ENCODE measurements at regions not wholly inside any gene's neighbourhood (a gene's known extent, or its start where the extent isn't known, plus 50 kb on each side); places are given as distances from the start of the nearest gene placed in this dataset.

DNA sequence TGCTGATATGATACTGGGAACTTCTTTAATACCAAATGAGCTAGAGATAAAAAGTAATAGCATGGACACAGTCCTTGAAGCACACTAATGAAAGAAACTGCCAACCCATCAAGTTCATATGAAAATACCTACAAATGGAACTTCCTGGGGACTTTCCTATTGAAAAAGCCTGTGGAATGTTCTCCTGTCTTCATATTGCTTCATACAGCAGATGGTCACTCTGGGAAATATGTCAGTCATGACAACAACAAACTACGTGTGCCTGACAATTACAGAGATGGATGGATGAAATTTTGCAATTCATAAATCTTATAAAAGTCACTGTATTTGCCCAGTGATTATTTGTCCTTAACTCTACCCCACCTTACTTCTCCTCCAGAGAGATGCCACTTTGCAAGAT is 106.6 kb upstream of the COL1A2 start:
- Histone ChIP-seq H3K27me3 (replicated peaks) (no peaks in the 10 kb centered on the region), H3K4me3 (ENCODE audit: low read depth, low read length) (no peak overlapping the region), H3K36me3 (replicated peaks) (no peaks in the 10 kb centered on the region), H3K27ac (no peak overlapping the region)
- no peak for DNase-seq
- TF ChIP-seq, protein P1, sequence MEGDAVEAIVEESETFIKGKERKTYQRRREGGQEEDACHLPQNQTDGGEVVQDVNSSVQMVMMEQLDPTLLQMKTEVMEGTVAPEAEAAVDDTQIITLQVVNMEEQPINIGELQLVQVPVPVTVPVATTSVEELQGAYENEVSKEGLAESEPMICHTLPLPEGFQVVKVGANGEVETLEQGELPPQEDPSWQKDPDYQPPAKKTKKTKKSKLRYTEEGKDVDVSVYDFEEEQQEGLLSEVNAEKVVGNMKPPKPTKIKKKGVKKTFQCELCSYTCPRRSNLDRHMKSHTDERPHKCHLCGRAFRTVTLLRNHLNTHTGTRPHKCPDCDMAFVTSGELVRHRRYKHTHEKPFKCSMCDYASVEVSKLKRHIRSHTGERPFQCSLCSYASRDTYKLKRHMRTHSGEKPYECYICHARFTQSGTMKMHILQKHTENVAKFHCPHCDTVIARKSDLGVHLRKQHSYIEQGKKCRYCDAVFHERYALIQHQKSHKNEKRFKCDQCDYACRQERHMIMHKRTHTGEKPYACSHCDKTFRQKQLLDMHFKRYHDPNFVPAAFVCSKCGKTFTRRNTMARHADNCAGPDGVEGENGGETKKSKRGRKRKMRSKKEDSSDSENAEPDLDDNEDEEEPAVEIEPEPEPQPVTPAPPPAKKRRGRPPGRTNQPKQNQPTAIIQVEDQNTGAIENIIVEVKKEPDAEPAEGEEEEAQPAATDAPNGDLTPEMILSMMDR (IDR thresholded peaks at IDR 0.05; ENCODE audit: low read depth, low read length, missing control alignments): no peak
- in situ Hi-C loops (cut with HindIII; ENCODE audit: low pct_ligation_motif_present, low sequenced_read_pairs): loop anchor here (10.0 to 25.0 kb wide), 2 partner anchors 117 to 349 kb away; no protein-coding TSS in a partner anchor

DNA sequence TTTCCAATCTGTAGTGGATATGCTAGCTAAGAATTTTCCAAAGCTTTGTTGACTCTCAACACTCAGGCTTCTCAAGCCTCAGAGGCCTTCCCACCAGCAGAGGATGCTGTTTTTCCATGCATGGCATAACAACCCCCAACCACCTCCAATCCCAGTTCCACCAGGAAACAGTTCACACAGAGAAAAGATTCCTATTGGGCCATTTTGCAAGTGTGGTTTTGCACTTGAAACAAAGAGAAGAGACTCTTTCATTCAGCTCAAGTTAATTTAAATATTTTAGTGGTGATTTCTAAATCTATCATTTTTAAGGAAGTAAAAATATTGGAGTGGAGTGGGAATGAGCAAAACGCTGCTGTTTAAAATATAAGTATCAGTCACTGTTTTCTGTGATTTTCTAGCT is 105.6 kb upstream of the COL1A2 start:
- Histone ChIP-seq H3K27me3 (replicated peaks) (no peaks in the 10 kb centered on the region), H3K36me3 (replicated peaks) (no peaks in the 10 kb centered on the region), H3K27ac (no peak overlapping the region), H3K4me3 (ENCODE audit: low read depth, low read length) (no peak overlapping the region)
- TF ChIP-seq, protein P1 (IDR thresholded peaks at IDR 0.05; ENCODE audit: low read depth, low read length, missing control alignments): peak; percentile 100
- in situ Hi-C loops (cut with HindIII; ENCODE audit: low pct_ligation_motif_present, low sequenced_read_pairs): loop anchor here (10.0 to 25.0 kb wide), 2 partner anchors 116 to 348 kb away; no protein-coding TSS in a partner anchor
- peak; percentile 87 for DNase-seq

DNA sequence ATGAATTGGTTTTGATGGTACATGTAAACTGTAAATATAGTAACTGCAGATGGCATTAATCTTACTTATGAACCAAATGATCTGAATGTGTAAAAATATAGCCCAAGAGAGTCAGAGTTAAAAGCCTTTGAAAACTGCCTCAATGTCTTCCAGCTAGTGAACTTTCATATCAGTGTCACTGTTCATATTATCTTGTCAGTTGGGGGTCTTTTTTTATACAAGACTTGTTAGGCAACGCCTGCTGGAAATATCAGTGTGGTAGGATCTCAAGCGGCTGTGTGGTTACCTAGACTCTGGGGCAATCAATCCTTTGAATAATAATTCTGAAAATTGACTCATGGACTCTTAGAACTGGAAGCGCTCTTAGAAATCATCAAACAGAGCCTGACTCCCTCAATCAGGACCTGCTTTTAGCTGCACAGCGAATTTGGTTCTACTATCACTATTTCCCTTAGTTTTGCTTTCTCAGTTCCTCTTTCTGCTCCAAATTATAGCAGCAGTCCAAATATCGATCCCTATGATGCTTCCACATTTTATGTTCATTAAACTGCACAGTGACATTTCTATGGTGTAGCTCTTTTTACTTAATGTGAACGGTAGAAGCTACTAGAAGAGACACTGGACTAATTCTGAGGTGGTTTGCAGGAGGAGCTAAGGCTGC is 100.1 kb upstream of the COL1A2 start:
- Histone ChIP-seq H3K27me3 (replicated peaks) (no peaks in the 10 kb centered on the region), H3K4me3 (ENCODE audit: low read depth, low read length) (no peak overlapping the region), H3K27ac (no peak overlapping the region), H3K36me3 (replicated peaks) (no peaks in the 10 kb centered on the region)
- TF ChIP-seq, protein P1 (IDR thresholded peaks at IDR 0.05; ENCODE audit: low read depth, low read length, missing control alignments): no peak
- no peak for DNase-seq
- in situ Hi-C loops (cut with HindIII; ENCODE audit: low pct_ligation_motif_present, low sequenced_read_pairs): loop anchor here (25.0 kb wide), 1 partner anchor 343 kb away; no protein-coding TSS in a partner anchor

DNA sequence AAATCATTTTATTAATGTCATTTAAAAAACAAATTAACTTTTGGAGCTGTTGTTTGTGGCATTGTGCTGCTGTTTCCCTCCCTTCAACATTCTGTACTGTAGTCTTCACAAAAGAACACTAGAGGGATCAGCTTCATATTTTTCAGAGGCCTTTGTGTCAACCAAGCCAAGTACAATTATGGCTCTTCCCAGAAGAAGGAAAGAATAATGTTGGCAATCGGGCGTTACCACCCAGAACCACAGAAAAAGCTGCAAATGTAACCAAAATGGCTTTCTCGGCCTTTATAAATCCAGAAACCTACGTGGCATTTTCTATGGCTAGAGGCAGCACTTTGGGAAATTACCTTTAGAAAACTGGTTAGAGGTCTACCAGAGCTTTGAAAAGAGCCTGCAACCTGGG is 98.8 kb upstream of the COL1A2 start:
- H3K36me3 ChIP-seq (replicated peaks): no peaks in the 10 kb centered on the region
- H3K4me3 ChIP-seq (ENCODE audit: low read depth, low read length): no peak overlapping the region
- H3K27ac ChIP-seq: peak overlapping the region; percentile 98
- in situ Hi-C loops (cut with HindIII; ENCODE audit: low pct_ligation_motif_present, low sequenced_read_pairs): loop anchor here (25.0 kb wide), 1 partner anchor 341 kb away; no protein-coding TSS in a partner anchor
- no peaks in the 10 kb centered on the region for H3K27me3 ChIP-seq (replicated peaks)
- TF ChIP-seq, protein P1 (IDR thresholded peaks at IDR 0.05; ENCODE audit: low read depth, low read length, missing control alignments): peak; percentile 71
- peak; percentile 62 for DNase-seq

DNA sequence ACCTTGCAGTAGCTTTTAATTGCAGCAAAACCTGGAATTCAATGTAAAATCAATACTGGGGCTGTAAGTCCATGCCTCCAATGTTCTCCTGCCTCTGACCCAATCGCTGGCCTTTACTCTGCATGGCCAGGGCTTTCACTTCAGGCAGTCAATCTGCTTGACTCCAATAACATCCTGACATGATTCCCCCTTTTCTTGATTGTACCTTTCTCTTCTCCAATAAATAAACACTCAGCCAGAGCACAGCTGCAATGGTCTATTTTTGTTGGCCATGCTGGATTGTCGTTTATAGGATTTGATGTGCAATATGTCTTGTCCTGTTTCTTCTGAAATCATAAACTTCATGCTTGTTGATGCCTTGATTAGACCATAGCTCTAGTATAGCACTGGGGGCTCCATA is 97.8 kb upstream of the COL1A2 start:
- TF ChIP-seq, protein P1 (IDR thresholded peaks at IDR 0.05; ENCODE audit: low read depth, low read length, missing control alignments): no peak
- H3K4me3 ChIP-seq (ENCODE audit: low read depth, low read length): peak overlapping the region; percentile 1
- DNase-seq: no peak
- in situ Hi-C loops (cut with HindIII; ENCODE audit: low pct_ligation_motif_present, low sequenced_read_pairs): loop anchor here (25.0 kb wide), 1 partner anchor 340 kb away; no protein-coding TSS in a partner anchor
- H3K36me3 ChIP-seq (replicated peaks): no peaks in the 10 kb centered on the region
- H3K27ac ChIP-seq: peak overlapping the region; percentile 98
- H3K27me3 ChIP-seq (replicated peaks): no peaks in the 10 kb centered on the region

Data from brain microvascular endothelial cell (primary cell).